PC-9 (cell line): ENCODE measurements at regions not wholly inside any gene's neighbourhood (a gene's known extent, or its start where the extent isn't known, plus 50 kb on each side); places are given as distances from the start of the nearest gene placed in this dataset.

Experiments
- BruUV-seq: library from RNA; stranded (reverse); fragments of 400-500 nt; replicated peaks from 2 replicates; lab custom pipeline; 2021; lab: Mats Ljungman, UMichigan
- CTCF ChIA-PET: fragments of 300-600 bp; sonication (Branson Sonifier 250); formaldehyde crosslinking; loops from one replicate; lab custom pipeline; 2022; ENCODE audit warnings: antibody characterized with exemption; lab: Charles Lee
- POLR2A ChIA-PET: fragments of 300-600 bp; sonication (Branson Sonifier 250); formaldehyde crosslinking; loops from one replicate; lab custom pipeline; 2022; ENCODE audit warnings: antibody characterized with exemption; ENCODE audit not compliant: unreplicated experiment; lab: Charles Lee
- DNase-seq, 2 experiments: peaks; one replicate each; pipeline versions ENCODE4 v3.0.0 to v3.0.0-alpha.2; 2015 to 2022; ENCODE audit warnings: mixed read lengths in 1 of 2
- H2AFZ ChIP-seq: fragments of 200-600 bp; sonication (generic); 2 replicates; pipeline ENCODE4 v1.8.1; 2017; ENCODE audit warnings: antibody characterized with exemption
- H3F3A ChIP-seq: fragments of 200-600 bp; sonication (generic); 2 replicates; pipeline ENCODE4 v1.8.1; 2017; ENCODE audit warnings: antibody characterized with exemption, mild to moderate bottlenecking, low read depth; ENCODE audit not compliant: insufficient read depth
- H3K27ac ChIP-seq: fragments of 200-600 bp; sonication (generic); 2 replicates; pipeline ENCODE4 v1.6.1; 2016; ENCODE audit warnings: mixed run types
- H3K27me3 ChIP-seq: fragments of 200-600 bp; sonication (generic); 2 replicates; pipeline ENCODE4 v1.6.1; 2016; ENCODE audit warnings: low read depth, mixed run types; ENCODE audit not compliant: insufficient read depth
- H3K36me3 ChIP-seq: fragments of 200-600 bp; sonication (generic); 2 replicates; pipeline ENCODE4 v1.6.1; 2016; ENCODE audit warnings: low read depth, mixed run types
- H3K4me1 ChIP-seq: fragments of 200-600 bp; sonication (generic); replicated peaks from 2 replicates; pipeline ENCODE4 v1.6.1; 2016; ENCODE audit warnings: mixed run types; ENCODE audit not compliant: insufficient read depth
- H3K4me2 ChIP-seq: fragments of 200-600 bp; sonication (generic); 2 replicates; pipeline ENCODE4 v1.6.1; 2017; ENCODE audit warnings: mixed run types
- H3K4me3 ChIP-seq: fragments of 200-600 bp; sonication (generic); 2 replicates; pipeline ENCODE4 v1.6.1; 2016; ENCODE audit warnings: mixed run types
- H3K79me2 ChIP-seq: fragments of 200-600 bp; sonication (generic); 2 replicates; pipeline ENCODE4 v1.6.1; 2017; ENCODE audit warnings: low read depth, mixed run types
- H3K9me2 ChIP-seq: fragments of 200-600 bp; sonication (generic); 2 replicates; pipeline ENCODE4 v1.8.1; 2017; ENCODE audit warnings: mild to moderate bottlenecking; ENCODE audit not compliant: insufficient read depth
- H3K9me3 ChIP-seq: fragments of 200-600 bp; sonication (generic); 2 replicates; pipeline ENCODE4 v1.8.1; 2016; ENCODE audit warnings: low read depth; ENCODE audit not compliant: insufficient read depth
- H4K20me1 ChIP-seq: fragments of 200-600 bp; sonication (generic); 2 replicates; pipeline ENCODE4 v1.8.1; 2017; ENCODE audit not compliant: insufficient read depth
- EZH2 ChIP-seq: fragments of 200-600 bp; sonication (generic); IDR thresholded peaks from 2 replicates; pipeline ENCODE4 v1.8.0; 2017; ENCODE audit warnings: antibody characterized with exemption, low read depth
- intact Hi-C: fragments of 100-400 bp; cut with micrococcal nuclease; formaldehyde crosslinking; loops from one replicate; pipeline ENCODE4 v1.10.0; 2022; ENCODE audit not compliant: unreplicated experiment
- TF ChIP-seq, protein P1 (sequence below): fragments of 200-600 bp; sonication (generic); conservative IDR thresholded peaks from 2 replicates; pipeline ENCODE4 v1.6.1; 2017; ENCODE audit warnings: mixed run types, antibody characterized with exemption, mild to moderate bottlenecking, moderate library complexity

DNA sequence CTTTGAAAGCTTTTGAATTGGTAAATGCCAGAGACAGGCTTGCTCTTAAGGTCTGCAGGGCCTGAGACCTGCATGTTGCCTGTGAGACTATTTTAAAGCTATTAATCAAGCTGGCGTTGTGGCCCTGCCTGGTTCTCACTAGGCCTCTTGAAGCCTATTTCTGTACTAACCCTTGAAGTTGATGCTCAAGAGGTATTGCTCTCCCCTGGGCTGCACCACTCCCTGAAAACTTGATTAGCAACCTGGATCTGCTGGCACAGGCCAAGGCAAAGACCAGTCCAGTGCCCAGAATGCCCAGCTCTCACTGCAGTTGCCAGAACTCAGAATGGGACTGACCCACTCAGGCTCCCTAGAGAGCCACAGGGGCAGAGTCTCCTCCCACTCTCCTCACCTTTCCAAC lies 220.0 kb upstream of the MEOX2 start:
- Histone ChIP-seq H3K4me3 (no peak overlapping the region), H2AFZ (no peak overlapping the region), H3K9me3 (no peaks in the 10 kb centered on the region), H3K4me2 (no peak overlapping the region), H3K79me2 (no peaks in the 10 kb centered on the region), H4K20me1 (no peaks in the 10 kb centered on the region), H3K9me2 (no peaks in the 10 kb centered on the region), H3K4me1 (no peaks in the 10 kb centered on the region), H3K36me3 (no peaks in the 10 kb centered on the region), H3K27me3 (no peaks in the 10 kb centered on the region), H3F3A (no peaks in the 10 kb centered on the region), H3K27ac (no peak overlapping the region)
- POLR2A ChIA-PET = no interaction called here
- CTCF ChIA-PET = no interaction called here
- no peak for TF ChIP-seq EZH2
- TF ChIP-seq, protein P1, sequence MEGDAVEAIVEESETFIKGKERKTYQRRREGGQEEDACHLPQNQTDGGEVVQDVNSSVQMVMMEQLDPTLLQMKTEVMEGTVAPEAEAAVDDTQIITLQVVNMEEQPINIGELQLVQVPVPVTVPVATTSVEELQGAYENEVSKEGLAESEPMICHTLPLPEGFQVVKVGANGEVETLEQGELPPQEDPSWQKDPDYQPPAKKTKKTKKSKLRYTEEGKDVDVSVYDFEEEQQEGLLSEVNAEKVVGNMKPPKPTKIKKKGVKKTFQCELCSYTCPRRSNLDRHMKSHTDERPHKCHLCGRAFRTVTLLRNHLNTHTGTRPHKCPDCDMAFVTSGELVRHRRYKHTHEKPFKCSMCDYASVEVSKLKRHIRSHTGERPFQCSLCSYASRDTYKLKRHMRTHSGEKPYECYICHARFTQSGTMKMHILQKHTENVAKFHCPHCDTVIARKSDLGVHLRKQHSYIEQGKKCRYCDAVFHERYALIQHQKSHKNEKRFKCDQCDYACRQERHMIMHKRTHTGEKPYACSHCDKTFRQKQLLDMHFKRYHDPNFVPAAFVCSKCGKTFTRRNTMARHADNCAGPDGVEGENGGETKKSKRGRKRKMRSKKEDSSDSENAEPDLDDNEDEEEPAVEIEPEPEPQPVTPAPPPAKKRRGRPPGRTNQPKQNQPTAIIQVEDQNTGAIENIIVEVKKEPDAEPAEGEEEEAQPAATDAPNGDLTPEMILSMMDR = no peak
- DNase-seq = no peak
- intact Hi-C loops = no loop called here
- no TSS peak for BruUV-seq

DNA sequence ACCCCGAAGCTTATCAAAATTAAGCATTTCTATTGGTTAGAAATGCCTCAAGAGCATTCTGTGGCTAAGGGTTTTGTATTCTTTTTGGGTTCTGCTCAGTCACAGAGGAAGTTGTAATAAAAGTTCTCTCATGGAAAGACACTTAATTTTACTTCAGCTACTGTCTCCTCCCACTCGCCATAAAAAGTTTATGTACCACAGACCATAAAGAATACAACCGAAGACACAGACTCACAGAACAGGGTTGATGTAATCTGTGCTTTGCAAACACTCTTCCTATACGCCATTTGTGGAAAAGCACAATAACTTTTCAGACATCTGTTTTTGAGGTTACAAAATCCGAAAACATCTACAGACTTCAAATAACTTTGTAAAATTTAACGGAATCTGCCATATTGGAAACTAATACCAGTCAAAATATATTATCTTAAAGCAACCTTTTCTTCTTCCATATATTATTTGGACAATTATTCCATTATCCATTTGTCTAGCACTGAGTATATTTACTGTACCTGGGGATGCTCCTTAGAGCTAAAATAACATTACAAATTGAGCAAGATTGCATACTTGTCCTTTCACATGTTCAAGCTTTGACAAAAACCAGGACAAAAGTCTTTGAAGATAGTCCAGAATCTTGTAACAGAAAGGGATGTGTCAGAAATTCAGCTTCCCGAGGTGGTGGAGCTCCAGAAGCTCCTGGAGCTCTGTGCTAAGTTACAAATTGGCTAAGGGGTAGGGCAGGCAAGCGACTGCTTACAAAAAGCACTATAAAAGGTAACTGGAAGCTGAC lies 219.0 kb upstream of the MEOX2 start:
- H3K36me3 ChIP-seq = no peaks in the 10 kb centered on the region
- ChIA-PET CTCF (interaction anchor here (0.5 kb wide), 1 partner anchor 190 kb away, joined by 3 read pairs; no protein-coding TSS in a partner anchor), POLR2A (no interaction called here)
- H3K27me3 ChIP-seq = no peaks in the 10 kb centered on the region
- no peaks in the 10 kb centered on the region for H3F3A ChIP-seq
- no peak overlapping the region for H3K4me3 ChIP-seq
- H3K9me2 ChIP-seq = no peaks in the 10 kb centered on the region
- intact Hi-C loops = no loop called here
- no peaks in the 10 kb centered on the region for H4K20me1 ChIP-seq
- no peak overlapping the region for H3K27ac ChIP-seq
- no peak overlapping the region for H3K4me2 ChIP-seq
- BruUV-seq = no TSS peak
- no peak for TF ChIP-seq EZH2
- TF ChIP-seq, protein P1 = no peak
- DNase-seq = peak in 1 of 2 experiments; percentile 28
- no peaks in the 10 kb centered on the region for H3K79me2 ChIP-seq
- no peaks in the 10 kb centered on the region for H3K9me3 ChIP-seq
- H3K4me1 ChIP-seq = no peaks in the 10 kb centered on the region
- H2AFZ ChIP-seq = no peak overlapping the region

DNA sequence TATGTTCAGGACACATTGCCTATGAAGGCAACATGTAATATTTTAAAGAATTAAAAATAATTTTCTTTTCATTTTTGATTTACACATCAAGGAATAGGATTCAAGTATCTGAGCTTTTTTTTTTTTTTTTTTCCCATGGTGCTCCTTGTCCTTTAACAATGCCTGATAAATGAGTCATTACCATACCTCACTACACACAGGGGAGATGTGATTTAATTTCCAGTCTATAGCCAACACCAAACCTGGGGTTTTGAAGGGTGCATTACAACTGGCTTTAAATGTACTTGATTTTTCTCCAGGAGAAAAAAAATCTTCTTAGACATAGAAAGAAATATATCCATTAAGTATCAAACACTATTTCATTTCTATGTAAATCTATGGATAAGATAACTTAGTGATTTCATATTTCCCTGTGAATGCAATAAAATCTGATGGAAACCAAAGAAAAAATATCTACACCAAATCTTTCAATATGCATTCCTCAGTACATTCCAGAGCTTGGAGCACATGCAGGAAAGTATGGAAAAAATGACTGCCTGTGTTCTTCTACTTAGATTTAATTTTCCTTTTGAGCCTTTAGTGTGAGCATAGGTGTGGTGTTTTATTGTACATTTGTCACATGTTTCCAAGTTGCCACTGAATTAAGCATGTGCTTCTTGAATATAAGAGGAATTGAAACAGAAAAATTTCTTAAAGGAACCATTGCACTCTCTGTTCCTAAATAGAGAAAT lies 204.8 kb upstream of the MEOX2 start:
- no peak for DNase-seq
- CTCF ChIA-PET = interaction anchor here (0.6 kb wide), 1 partner anchor 111 kb away, joined by 3 read pairs; no protein-coding TSS in a partner anchor
- BruUV-seq = no TSS peak
- no peaks in the 10 kb centered on the region for H3K9me2 ChIP-seq
- TF ChIP-seq, protein P1 = no peak
- no peak for TF ChIP-seq EZH2
- intact Hi-C loops = no loop called here
- H3K27ac ChIP-seq = no peak overlapping the region
- no peaks in the 10 kb centered on the region for H3K79me2 ChIP-seq
- H3K4me3 ChIP-seq = no peak overlapping the region
- POLR2A ChIA-PET = interaction anchor here (0.6 kb wide), 1 partner anchor 679 kb away, joined by 8 read pairs; no protein-coding TSS in a partner anchor
- H3F3A ChIP-seq = no peaks in the 10 kb centered on the region
- H2AFZ ChIP-seq = no peak overlapping the region
- H3K9me3 ChIP-seq = no peaks in the 10 kb centered on the region
- H3K27me3 ChIP-seq = no peaks in the 10 kb centered on the region
- no peaks in the 10 kb centered on the region for H3K36me3 ChIP-seq
- H3K4me1 ChIP-seq = no peaks in the 10 kb centered on the region
- no peak overlapping the region for H3K4me2 ChIP-seq
- no peaks in the 10 kb centered on the region for H4K20me1 ChIP-seq
